Activated T-helper 1 cell treated with anti-CD3 and anti-CD28 coated beads, Interleukin-2, amount 50 U/mL, for 16 hours (primary cell): ENCODE measurements at regions not wholly inside any gene's neighbourhood (a gene's known extent, or its start where the extent isn't known, plus 50 kb on each side); places are given as distances from the start of the nearest gene placed in this dataset.

ENCODE experiments used
- DNase-seq, 2 donors: peaks; one replicate each; pipeline ENCODE4 v3.0.0-alpha.2; 2020; ENCODE audit warnings: low read depth in 1 of 2, low spot score in 1 of 2

DNA sequence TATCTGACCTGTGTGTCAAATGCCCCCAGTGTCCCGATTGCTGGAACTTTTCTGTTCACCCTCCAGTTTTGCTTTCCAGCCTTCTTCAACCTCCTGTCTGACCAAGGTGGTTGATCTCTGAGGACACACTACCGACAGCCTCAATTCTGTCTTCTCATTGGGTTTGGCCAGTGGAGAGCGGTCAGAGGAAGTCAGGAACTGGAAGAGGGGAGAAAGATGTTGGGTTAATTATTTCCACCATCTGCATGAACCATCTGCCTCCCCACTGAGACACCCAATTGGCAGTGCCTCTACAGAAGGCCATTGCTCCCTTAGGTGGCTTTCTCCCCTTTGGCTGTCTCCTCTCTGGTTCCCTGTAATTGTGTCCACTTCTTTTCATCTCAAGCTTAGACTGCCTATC, 154.3 kb upstream of the RAI14 start:
- no peak for DNase-seq

- DNase-seq = no peak
These were observed 153.5 kb upstream of the RAI14 start for GRCh38 chr5:34502581-34502980.

- DNase-seq = no peak
These were observed 152.5 kb upstream of the RAI14 start for GRCh38 chr5:34503379-34504253.

- no peak for DNase-seq
These were observed 151.2 kb upstream of the RAI14 start for GRCh38 chr5:34504967-34505366.

DNA sequence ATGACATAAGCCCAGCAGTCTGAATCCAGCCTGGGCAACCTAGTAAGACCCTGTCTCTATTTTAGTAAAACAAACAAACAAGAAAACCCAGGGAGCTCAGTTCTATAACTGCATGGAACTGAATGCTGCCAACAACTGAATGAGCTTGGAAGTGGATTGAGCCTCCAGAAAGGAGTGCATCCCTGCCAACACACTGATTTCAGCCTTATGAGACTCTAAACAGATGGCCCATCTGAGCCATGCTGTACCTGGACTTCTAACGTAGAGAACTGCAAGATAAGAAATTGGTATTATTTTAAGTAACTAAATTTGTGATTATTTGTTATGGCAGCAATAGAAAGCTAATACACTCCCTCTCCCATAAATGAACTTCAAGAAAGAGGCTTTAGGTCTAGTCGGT, 150.4 kb upstream of the RAI14 start:
- no peak for DNase-seq

- DNase-seq = no peak
These were observed 148.2 kb upstream of the RAI14 start for GRCh38 chr5:34507933-34508332.

DNA sequence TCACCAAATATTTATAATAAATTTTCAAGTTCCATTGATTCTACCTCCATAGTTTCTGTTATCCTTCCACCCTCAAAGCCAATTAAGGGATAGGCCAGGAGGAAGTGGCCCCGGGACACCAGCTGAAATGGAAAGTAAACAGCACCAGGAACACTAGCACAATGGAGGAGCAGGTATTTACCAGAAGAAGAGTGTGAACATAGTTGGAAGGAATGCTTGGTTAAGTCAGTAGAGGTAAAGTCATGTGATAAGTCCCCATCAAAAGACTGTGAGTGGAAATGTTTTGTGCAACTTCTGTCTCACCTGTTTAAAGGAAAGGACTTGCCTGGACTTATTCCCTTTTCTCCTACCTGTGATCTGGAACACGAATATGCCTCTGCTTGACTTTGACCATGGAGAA, 146.7 kb upstream of the RAI14 start:
- no peak for DNase-seq

DNA sequence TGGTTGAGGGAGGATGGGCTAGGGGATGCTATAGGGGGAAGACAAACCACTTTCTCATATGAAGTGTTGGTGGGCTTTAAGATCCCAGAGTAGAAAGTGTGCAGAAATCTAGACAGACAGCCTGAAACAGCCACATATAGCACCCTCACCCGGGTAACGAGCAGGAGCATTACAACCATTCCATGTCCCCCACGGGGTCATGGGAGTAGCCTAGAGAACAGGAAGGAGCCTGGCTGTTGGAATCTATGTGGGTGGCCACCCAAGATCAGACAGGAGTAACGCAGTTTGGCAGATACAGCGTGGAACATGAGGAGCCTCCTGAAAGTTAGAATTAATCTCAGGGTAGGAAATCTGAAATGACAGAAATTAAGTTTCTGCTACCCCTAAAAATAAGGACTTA, 146.1 kb upstream of the RAI14 start:
- no peak for DNase-seq

DNA sequence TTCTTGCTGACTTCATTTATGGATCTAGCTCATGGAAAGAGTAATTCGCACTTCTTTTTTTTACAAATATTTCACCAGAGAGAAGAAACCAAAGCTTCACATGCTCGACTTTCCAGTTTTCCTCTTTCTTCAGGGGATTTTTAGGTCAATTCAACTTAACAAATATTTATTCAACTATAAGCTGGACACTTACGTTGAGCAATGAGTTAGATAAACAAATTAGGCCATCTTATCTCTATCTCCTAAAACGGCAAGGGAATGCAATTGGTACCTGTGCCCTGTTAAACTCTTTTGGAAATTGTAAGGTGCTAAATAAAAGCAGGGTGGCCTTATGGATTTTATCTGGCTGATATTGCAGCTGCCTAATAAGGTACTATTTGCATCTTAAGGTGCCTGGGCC, 145.1 kb upstream of the RAI14 start:
- DNase-seq = no peak

- no peak for DNase-seq
These were observed 144.6 kb upstream of the RAI14 start for GRCh38 chr5:34511481-34511880.

DNA sequence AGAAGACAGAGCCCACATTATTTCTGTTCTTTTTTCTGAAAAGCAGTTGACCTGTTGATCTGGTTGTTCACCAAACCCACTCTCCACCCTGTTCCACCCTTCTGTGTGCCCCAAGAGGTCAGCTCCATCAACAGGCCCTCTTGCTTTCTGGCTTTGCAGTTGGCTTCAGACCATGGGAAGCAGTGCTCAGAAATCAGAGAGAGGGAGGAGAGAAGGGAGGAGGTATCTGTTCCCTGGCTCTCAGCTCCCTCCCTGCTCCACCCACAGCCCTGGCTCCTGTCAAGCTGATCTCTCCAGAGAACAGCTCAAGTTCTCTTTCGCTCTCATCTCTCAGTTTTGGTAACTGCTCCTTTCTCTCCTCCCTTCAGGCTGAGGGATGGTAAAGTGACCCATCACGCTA, 144.2 kb upstream of the RAI14 start:
- no peak for DNase-seq

DNA sequence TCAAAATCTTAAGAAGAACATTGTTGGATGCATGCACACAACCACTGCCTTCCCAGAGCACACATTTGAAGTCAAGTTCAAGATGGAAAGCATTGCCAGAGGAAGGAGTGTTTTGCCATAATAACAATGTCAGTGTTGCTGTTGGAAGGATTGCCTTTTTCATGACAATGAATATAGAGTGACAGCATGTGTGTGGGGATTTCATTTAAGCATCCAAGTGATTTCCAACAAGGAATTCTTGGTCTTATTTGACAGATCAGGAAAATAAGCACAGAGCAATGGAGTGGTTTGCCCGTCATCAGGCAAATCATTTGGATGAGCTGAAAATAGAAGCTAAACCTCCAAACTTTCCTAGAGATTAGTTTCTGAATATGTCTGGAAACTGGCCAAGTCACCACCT, 140.0 kb upstream of the RAI14 start:
- DNase-seq = no peak

DNA sequence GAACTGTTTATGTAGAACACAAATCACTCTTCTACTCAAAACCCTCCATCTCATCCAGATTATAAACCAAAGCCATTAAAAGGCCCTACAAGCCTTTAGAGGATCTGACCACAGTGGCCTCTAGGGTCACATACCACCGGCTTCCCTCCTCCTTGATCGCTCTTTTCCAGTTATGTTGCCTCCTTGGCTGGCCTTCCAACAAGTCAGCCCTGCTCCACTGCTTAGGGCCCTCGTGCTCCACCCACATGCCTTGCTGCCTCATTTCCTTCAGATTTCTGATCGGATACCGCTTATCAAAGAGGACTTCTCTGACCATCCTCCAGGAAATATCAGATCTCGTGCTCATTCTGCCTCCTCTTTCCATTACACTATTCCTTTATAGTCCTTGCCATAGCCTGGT, 139.4 kb upstream of the RAI14 start:
- no peak for DNase-seq

DNA sequence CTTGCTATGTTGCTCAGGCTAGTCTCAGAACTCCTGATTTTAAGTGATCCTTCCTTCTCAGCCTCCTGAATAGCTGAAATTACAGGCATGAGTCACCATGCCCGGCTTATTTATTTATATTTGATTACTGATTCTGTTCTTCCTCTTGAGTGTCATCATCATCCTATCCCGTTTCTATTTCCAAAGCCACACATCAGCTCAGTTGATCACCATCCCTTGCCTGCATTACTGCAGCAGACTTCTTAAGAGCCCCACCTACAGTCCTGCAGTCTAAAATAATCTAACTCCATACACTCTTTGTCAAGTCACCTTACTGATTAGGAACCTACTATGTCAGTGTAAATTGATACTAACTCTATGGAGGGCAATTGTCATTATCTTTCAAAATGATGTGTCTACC, 138.9 kb upstream of the RAI14 start:
- DNase-seq = no peak

- DNase-seq = no peak
These were observed 136.5 kb upstream of the RAI14 start for GRCh38 chr5:34519489-34520220.

GRCh38 chr5:34521628-34522290, 134.4 kb upstream of the RAI14 start:
- no peak for DNase-seq

- DNase-seq = peak in 1 of 2 donors; percentile 6
These were observed 133.3 kb upstream of the RAI14 start for GRCh38 chr5:34522599-34523386.

DNA sequence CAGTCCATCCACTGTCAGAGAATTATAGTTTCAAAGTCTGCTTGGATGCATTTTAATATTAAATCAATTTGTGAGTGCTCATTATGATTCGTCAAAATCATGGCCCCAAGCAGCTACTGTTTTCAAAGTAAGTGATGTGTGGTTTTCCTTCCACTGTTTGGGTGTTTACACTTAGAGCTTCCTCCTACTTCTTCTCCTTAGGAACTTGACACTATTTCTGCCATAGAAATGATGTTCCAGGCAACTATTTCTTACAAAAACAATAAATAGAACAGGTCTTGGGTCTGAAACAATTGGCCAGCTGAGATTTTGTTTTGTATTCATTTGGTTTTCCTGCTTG, 132.8 kb upstream of the RAI14 start:
- DNase-seq = no peak

GRCh38 chr5:34524123-34524522, 132.0 kb upstream of the RAI14 start:
- DNase-seq = no peak

GRCh38 chr5:34525761-34526160, 130.4 kb upstream of the RAI14 start:
- DNase-seq = no peak

- DNase-seq = no peak
These were observed 129.3 kb upstream of the RAI14 start for GRCh38 chr5:34526682-34527305.
